ENCODE measurements at regions not wholly inside any gene's neighbourhood (a gene's known extent, or its start where the extent isn't known, plus 50 kb on each side); places are given as distances from the start of the nearest gene placed in this dataset.

- H2BK15ac ChIP-seq (ENCODE audit: low read length), result no peak overlapping the region
- H3K4ac ChIP-seq (replicated peaks; ENCODE audit: insufficient read length, low read depth, low read length), result no peak overlapping the region
- H2BK20ac ChIP-seq (ENCODE audit: low read length), result no peak overlapping the region
- no peaks in the 10 kb centered on the region for H3K4me1 ChIP-seq (replicated peaks in 1 of 4; ENCODE audit: control insufficient read depth in 3 of 4, insufficient read depth in 4 of 4, low read length in 3 of 4)
- no peak overlapping the region for H3K4me2 ChIP-seq (ENCODE audit: insufficient read depth in 1 of 2, low read depth in 2 of 2, low read length in 2 of 2)
- no peaks in the 10 kb centered on the region for H3K36me3 ChIP-seq (ENCODE audit: control insufficient read depth in 2 of 4, insufficient read depth in 4 of 4, low read length in 3 of 4)
- DNase-seq (ENCODE audit: low read depth in 1 of 2, low spot score in 2 of 2) (no peak), FAIRE-seq (no peak)
- WGBS, 2 experiments (ENCODE audit: extremely low coverage in 1 of 2, insufficient coverage in 1 of 2, insufficient read length in 1 of 2, insufficient replicate concordance in 2 of 2, low coverage in 1 of 2, low lambda C conversion rate in 2 of 2, missing lambda C conversion rate in 1 of 2), result 80% methylated on average over 3 of the region's 3 CpGs; no CpG with 5 or more reads in 1 of the 2 experiments
- H2BK120ac ChIP-seq (replicated peaks; ENCODE audit: low read depth, low read length), result no peak overlapping the region
- peaks cover 0 to 5% of the 10 kb centered on the region in 2 experiments; a peak in 1 of 4 replicates for H3K9me3 ChIP-seq (ENCODE audit: insufficient read depth in 2 of 2, low read depth in 1 of 2, low read length in 1 of 2)
- H3K23me2 ChIP-seq (ENCODE audit: low read depth, low read length), result no peaks in the 10 kb centered on the region
- no peaks in the 10 kb centered on the region for H3K27me3 ChIP-seq (replicated peaks in 1 of 4; ENCODE audit: control insufficient read depth in 3 of 4, extremely low read depth in 1 of 4, insufficient read depth in 3 of 4, low read length in 3 of 4)
- POLR2A ChIA-PET (ENCODE audit: partially characterized antibody), result no interaction called here
- H3K79me1 ChIP-seq (ENCODE audit: low read depth, low read length), result no peaks in the 10 kb centered on the region
- no peak overlapping the region for H3K27ac ChIP-seq (ENCODE audit: low read depth, low read length)
- no peak overlapping the region for H2BK5ac ChIP-seq (ENCODE audit: low read depth, low read length)
- no peaks in the 10 kb centered on the region for H4K20me1 ChIP-seq (replicated peaks in 1 of 2; ENCODE audit: control insufficient read depth in 1 of 2, insufficient read depth in 2 of 2, low read length in 2 of 2)
- H3K14ac ChIP-seq (ENCODE audit: insufficient read length), result no peak overlapping the region
- no peak overlapping the region for H3K18ac ChIP-seq (ENCODE audit: extremely low read depth, low read length)
- H2AK5ac ChIP-seq (ENCODE audit: low read depth, low read length), result no peak overlapping the region
- H2BK12ac ChIP-seq (ENCODE audit: low read depth, low read length), result no peak overlapping the region
- no peak overlapping the region for H4K91ac ChIP-seq (replicated peaks; ENCODE audit: insufficient read length, low read length)
- no peak overlapping the region for H2AFZ ChIP-seq (ENCODE audit: low read length)
- no peak overlapping the region for H3K56ac ChIP-seq (replicated peaks; ENCODE audit: insufficient read length, low read depth, low read length)
- H3K9ac ChIP-seq (replicated peaks in 1 of 4; ENCODE audit: extremely low read depth in 1 of 4, low read depth in 3 of 4, low read length in 3 of 4), result no peak overlapping the region
- H3K4me3 ChIP-seq (ENCODE audit: extremely low read depth in 1 of 4, insufficient read depth in 2 of 4, low read depth in 3 of 4, low read length in 4 of 4), result no peak overlapping the region
- CTCF ChIA-PET (ENCODE audit: partially characterized antibody), result no interaction called here
- no peak overlapping the region for H4K8ac ChIP-seq (ENCODE audit: extremely low read depth, insufficient read depth, low read length)
- no peak overlapping the region for H3K23ac ChIP-seq (ENCODE audit: insufficient read length)
- no peaks in the 10 kb centered on the region for H3K79me2 ChIP-seq (ENCODE audit: control insufficient read depth in 1 of 2, insufficient read depth in 2 of 2, low read length in 2 of 2)
- H4K5ac ChIP-seq (ENCODE audit: insufficient read length, low read depth, low read length), result no peak overlapping the region
- no peak for TF ChIP-seq JUND (IDR thresholded peaks at IDR 0.05; ENCODE audit: low read length)
- no peak for TF ChIP-seq EP300 (IDR thresholded peaks at IDR 0.05; ENCODE audit: borderline replicate concordance in 1 of 2, low read depth in 2 of 2, low read length in 2 of 2)
- TF ChIP-seq CBX8 (IDR thresholded peaks at IDR 0.05; ENCODE audit: borderline replicate concordance, low read depth, low read length), result no peak
- TF ChIP-seq SP1 (IDR thresholded peaks at IDR 0.05; ENCODE audit: low read depth, low read length), result no peak
- TF ChIP-seq SUZ12 (IDR thresholded peaks at IDR 0.05; ENCODE audit: low read length), result no peak
- TF ChIP-seq KDM1A (IDR thresholded peaks at IDR 0.05; ENCODE audit: borderline replicate concordance, low read length), result no peak
- no peak for TF ChIP-seq BCL11A (IDR thresholded peaks at IDR 0.05; ENCODE audit: low read depth in 2 of 2, low read length in 2 of 2)
- no peak for TF ChIP-seq CREB1 (IDR thresholded peaks at IDR 0.05)
- TF ChIP-seq ASH2L (IDR thresholded peaks at IDR 0.05; ENCODE audit: low read length), result no peak
- no peak for TF ChIP-seq SIRT6 (IDR thresholded peaks at IDR 0.05; ENCODE audit: low read length)
- no peak for TF ChIP-seq TCF12 (IDR thresholded peaks at IDR 0.05; ENCODE audit: low read depth, low read length)
- no peak for TF ChIP-seq FOSL1 (IDR thresholded peaks at IDR 0.05; ENCODE audit: insufficient read depth, low read depth, low read length)
- no peak for TF ChIP-seq EZH2 (IDR thresholded peaks at IDR 0.05; ENCODE audit: low read depth, low read length, severe bottlenecking)
- no peak for TF ChIP-seq NRF1 (IDR thresholded peaks at IDR 0.05; ENCODE audit: low read depth, low read length)
- TF ChIP-seq TAF1 (IDR thresholded peaks at IDR 0.05; ENCODE audit: low read depth, low read length), result no peak
- no peak for TF ChIP-seq BRCA1 (IDR thresholded peaks at IDR 0.05; ENCODE audit: low read depth, low read length)
- no peak for TF ChIP-seq CHD2 (IDR thresholded peaks at IDR 0.05; ENCODE audit: low read length)
- no peak for TF ChIP-seq CEBPB (IDR thresholded peaks at IDR 0.05; ENCODE audit: low read depth, low read length)
These were observed 146.8 kb downstream of the HMGN5 start for GRCh38 chrX:81054904-81055303.
